ENCODE measurements at regions not wholly inside any gene's neighbourhood (a gene's known extent, or its start where the extent isn't known, plus 50 kb on each side); places are given as distances from the start of the nearest gene placed in this dataset.
"Not testable (repeated sequence)": the region's sequence is repeated elsewhere in the genome, so short reads cannot be mapped to it uniquely, and the experiment has no call there.

- not testable (repeated sequence) for TF ChIP-seq CTCF (IDR thresholded peaks at IDR 0.05); POLR2AphosphoS5 (IDR thresholded peaks at IDR 0.05); EP300 (IDR thresholded peaks at IDR 0.05; ENCODE audit: low read depth)
Measured at GRCh38 chr3:35924070-35924469, 284.7 kb downstream of the ARPP21 start.

All from transverse colon (tissue), 4 donors.